Thoracic aorta (tissue), 2 donors: ENCODE measurements at regions not wholly inside any gene's neighbourhood (a gene's known extent, or its start where the extent isn't known, plus 50 kb on each side); places are given as distances from the start of the nearest gene placed in this dataset.

ENCODE experiments used
- ATAC-seq: fragments of 150-250 bp; one replicate; pipeline ENCODE4 v1.8.0; 2017; ENCODE audit warnings: low read depth; ENCODE audit not compliant: insufficient number of reproducible peaks, low FRiP score
- DNase-seq: peaks from one replicate; pipeline ENCODE4 v3.0.0-alpha.2; 2020; ENCODE audit warnings: low spot score
- H3K27ac ChIP-seq, 2 donors: fragments of 200-600 bp; sonication (generic); 1 replicate in 1 of 2; 2 replicates in 1 of 2; pipeline ENCODE4 v1.5.1; 2016; ENCODE audit warnings: mild to moderate bottlenecking in 2 of 2, moderate library complexity in 2 of 2
- H3K27me3 ChIP-seq: fragments of 200-600 bp; sonication (generic); replicated peaks from 2 replicates; pipeline ENCODE4 v1.6.0; 2016; ENCODE audit warnings: mild to moderate bottlenecking; ENCODE audit not compliant: insufficient read depth
- H3K36me3 ChIP-seq: fragments of 200-600 bp; sonication (generic); one replicate; pipeline ENCODE4 v1.5.1; 2016
- H3K4me1 ChIP-seq, 2 donors: fragments of 200-600 bp; sonication (generic); 1 replicate in 1 of 2; 2 replicates in 1 of 2; pipeline versions ENCODE4 v1.5.1 to v1.6.0; 2016; ENCODE audit warnings: low read depth in 2 of 2, mild to moderate bottlenecking in 1 of 2; ENCODE audit not compliant: control insufficient read depth in 1 of 2
- H3K4me3 ChIP-seq: fragments of 200-600 bp; sonication (generic); 2 replicates; pipeline ENCODE4 v1.5.1; 2016; ENCODE audit warnings: mild to moderate bottlenecking
- H3K9me3 ChIP-seq: fragments of 200-600 bp; sonication (generic); 2 replicates; pipeline ENCODE4 v1.5.1; 2016
- TF ChIP-seq, protein P1 (sequence below): fragments of 200-600 bp; sonication (generic); IDR thresholded peaks from one replicate; pipeline ENCODE4 v1.5.1; 2019; ENCODE audit warnings: antibody characterized with exemption

- TF ChIP-seq, protein P1, sequence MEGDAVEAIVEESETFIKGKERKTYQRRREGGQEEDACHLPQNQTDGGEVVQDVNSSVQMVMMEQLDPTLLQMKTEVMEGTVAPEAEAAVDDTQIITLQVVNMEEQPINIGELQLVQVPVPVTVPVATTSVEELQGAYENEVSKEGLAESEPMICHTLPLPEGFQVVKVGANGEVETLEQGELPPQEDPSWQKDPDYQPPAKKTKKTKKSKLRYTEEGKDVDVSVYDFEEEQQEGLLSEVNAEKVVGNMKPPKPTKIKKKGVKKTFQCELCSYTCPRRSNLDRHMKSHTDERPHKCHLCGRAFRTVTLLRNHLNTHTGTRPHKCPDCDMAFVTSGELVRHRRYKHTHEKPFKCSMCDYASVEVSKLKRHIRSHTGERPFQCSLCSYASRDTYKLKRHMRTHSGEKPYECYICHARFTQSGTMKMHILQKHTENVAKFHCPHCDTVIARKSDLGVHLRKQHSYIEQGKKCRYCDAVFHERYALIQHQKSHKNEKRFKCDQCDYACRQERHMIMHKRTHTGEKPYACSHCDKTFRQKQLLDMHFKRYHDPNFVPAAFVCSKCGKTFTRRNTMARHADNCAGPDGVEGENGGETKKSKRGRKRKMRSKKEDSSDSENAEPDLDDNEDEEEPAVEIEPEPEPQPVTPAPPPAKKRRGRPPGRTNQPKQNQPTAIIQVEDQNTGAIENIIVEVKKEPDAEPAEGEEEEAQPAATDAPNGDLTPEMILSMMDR, result no peak
- ATAC-seq, result no peak
- H3K36me3 ChIP-seq, result no peaks in the 10 kb centered on the region
Measured at GRCh38 chr15:98452238-98452637, 196.1 kb upstream of the IGF1R start.

GRCh38 chr15:98455904-98456303 is 192.4 kb upstream of the IGF1R start:
- ATAC-seq (no peak), DNase-seq (no peak)
- no peak overlapping the region for H3K4me3 ChIP-seq
- H3K4me1 ChIP-seq, result no peaks in the 10 kb centered on the region
- H3K36me3 ChIP-seq, result no peaks in the 10 kb centered on the region
- no peaks in the 10 kb centered on the region for H3K27me3 ChIP-seq
- no peaks in the 10 kb centered on the region for H3K9me3 ChIP-seq
- H3K27ac ChIP-seq, result no peak overlapping the region
- TF ChIP-seq, protein P1, result no peak

More at GRCh38 chr15:98452238-98452637, 196.1 kb upstream of the IGF1R start:
- H3K4me3 ChIP-seq, result no peak overlapping the region
- no peaks in the 10 kb centered on the region for H3K27me3 ChIP-seq
- no peaks in the 10 kb centered on the region for H3K4me1 ChIP-seq
- H3K9me3 ChIP-seq, result no peaks in the 10 kb centered on the region
- no peak overlapping the region for H3K27ac ChIP-seq
- DNase-seq, result no peak

- Histone ChIP-seq H3K36me3 (no peaks in the 10 kb centered on the region), H3K4me3 (no peak overlapping the region), H3K27ac (no peak overlapping the region), H3K9me3 (no peaks in the 10 kb centered on the region), H3K4me1 (no peaks in the 10 kb centered on the region), H3K27me3 (no peaks in the 10 kb centered on the region)
- DNase-seq (no peak), ATAC-seq (no peak)
- TF ChIP-seq, protein P1, result no peak
Measured at GRCh38 chr15:98476559-98476958, 171.8 kb upstream of the IGF1R start.

- Histone ChIP-seq H3K4me1 (no peaks in the 10 kb centered on the region), H3K27me3 (no peaks in the 10 kb centered on the region), H3K27ac (no peak overlapping the region), H3K4me3 (no peak overlapping the region), H3K9me3 (peaks cover 5% of the 10 kb centered on the region), H3K36me3 (no peaks in the 10 kb centered on the region)
- ATAC-seq (no peak), DNase-seq (no peak)
- TF ChIP-seq, protein P1, result no peak
Measured at GRCh38 chr15:98480844-98481243, 167.5 kb upstream of the IGF1R start.

- TF ChIP-seq, protein P1, result no peak
- ATAC-seq, result no peak
Measured at GRCh38 chr15:98483575-98484130, 164.7 kb upstream of the IGF1R start.

More at GRCh38 chr15:98483575-98484130, 164.7 kb upstream of the IGF1R start:
- Histone ChIP-seq H3K27ac (no peak overlapping the region), H3K36me3 (no peaks in the 10 kb centered on the region), H3K9me3 (peaks cover 5% of the 10 kb centered on the region), H3K4me1 (no peaks in the 10 kb centered on the region), H3K27me3 (no peaks in the 10 kb centered on the region), H3K4me3 (no peak overlapping the region)
- no peak for DNase-seq
